ENCODE measurements at regions not wholly inside any gene's neighbourhood (a gene's known extent, or its start where the extent isn't known, plus 50 kb on each side); places are given as distances from the start of the nearest gene placed in this dataset.

GRCh38 chr4:81651243-81651899 is 179.7 kb upstream of the RASGEF1B start:
- H3K27ac ChIP-seq, result no peak overlapping the region
- no peaks in the 10 kb centered on the region for H3K27me3 ChIP-seq
- H3K4me3 ChIP-seq, result no peak overlapping the region
- no peaks in the 10 kb centered on the region for H3K36me3 ChIP-seq
- no peak overlapping the region for H3K9ac ChIP-seq (ENCODE audit: low read depth in 2 of 2, low read length in 2 of 2)
- no peaks in the 10 kb centered on the region for H3K4me1 ChIP-seq
- no peak for TF ChIP-seq CTCF (IDR thresholded peaks at IDR 0.05)
- intact Hi-C loops (cut with DNase I), result no loop called here
- H3K9me3 ChIP-seq, result no peaks in the 10 kb centered on the region
- DNase-seq, result no peak

- intact Hi-C loops (cut with DNase I), result no loop called here
- H3K9ac ChIP-seq (ENCODE audit: low read depth in 2 of 2, low read length in 2 of 2), result no peak overlapping the region
- no peaks in the 10 kb centered on the region for H3K36me3 ChIP-seq
- no peaks in the 10 kb centered on the region for H3K4me1 ChIP-seq
- H3K27me3 ChIP-seq, result no peaks in the 10 kb centered on the region
- no peak for DNase-seq
- H3K27ac ChIP-seq, result no peak overlapping the region
- H3K4me3 ChIP-seq, result no peak overlapping the region
- H3K9me3 ChIP-seq, result no peaks in the 10 kb centered on the region
- no peak for TF ChIP-seq CTCF (IDR thresholded peaks at IDR 0.05)
Observed at GRCh38 chr4:81650606-81651242, 179.0 kb upstream of the RASGEF1B start.

GRCh38 chr4:81648576-81649275 is 177.0 kb upstream of the RASGEF1B start:
- Histone ChIP-seq H3K9ac (ENCODE audit: low read depth in 2 of 2, low read length in 2 of 2) (no peak overlapping the region), H3K27me3 (no peaks in the 10 kb centered on the region), H3K9me3 (no peaks in the 10 kb centered on the region), H3K27ac (no peak overlapping the region), H3K4me3 (no peak overlapping the region), H3K4me1 (no peaks in the 10 kb centered on the region), H3K36me3 (no peaks in the 10 kb centered on the region)
- intact Hi-C loops (cut with DNase I), result no loop called here
- no peak for TF ChIP-seq CTCF (IDR thresholded peaks at IDR 0.05)
- no peak for DNase-seq

- H3K4me3 ChIP-seq, result no peak overlapping the region
- DNase-seq, result no peak
- no peaks in the 10 kb centered on the region for H3K36me3 ChIP-seq
- H3K9me3 ChIP-seq, result no peaks in the 10 kb centered on the region
- H3K4me1 ChIP-seq, result no peaks in the 10 kb centered on the region
- intact Hi-C loops (cut with DNase I), result no loop called here
- H3K27ac ChIP-seq, result no peak overlapping the region
- no peaks in the 10 kb centered on the region for H3K27me3 ChIP-seq
- TF ChIP-seq CTCF (IDR thresholded peaks at IDR 0.05), result no peak
- no peak overlapping the region for H3K9ac ChIP-seq (ENCODE audit: low read depth in 2 of 2, low read length in 2 of 2)
Observed at GRCh38 chr4:81647388-81647787, 175.7 kb upstream of the RASGEF1B start.

- no peak for TF ChIP-seq CTCF (IDR thresholded peaks at IDR 0.05)
- H3K4me3 ChIP-seq, result no peak overlapping the region
- H3K9me3 ChIP-seq, result no peaks in the 10 kb centered on the region
- no peak overlapping the region for H3K27ac ChIP-seq
- no peak overlapping the region for H3K9ac ChIP-seq (ENCODE audit: low read depth in 2 of 2, low read length in 2 of 2)
- no peaks in the 10 kb centered on the region for H3K27me3 ChIP-seq
- H3K36me3 ChIP-seq, result no peaks in the 10 kb centered on the region
- no peak for DNase-seq
- intact Hi-C loops (cut with DNase I), result no loop called here
- H3K4me1 ChIP-seq, result no peaks in the 10 kb centered on the region
Observed at GRCh38 chr4:81642543-81642942, 170.8 kb upstream of the RASGEF1B start.

All from colonic mucosa (tissue), 4 donors.